H1 (cell line): ENCODE measurements at regions not wholly inside any gene's neighbourhood (a gene's known extent, or its start where the extent isn't known, plus 50 kb on each side); places are given as distances from the start of the nearest gene placed in this dataset.

Experiments used
- ATF3 ChIP-seq: IDR thresholded peaks from 2 replicates; pipeline ENCODE4 v1.6.1; 2011; ENCODE audit warnings: low read depth, mild to moderate bottlenecking, low read length; ENCODE audit not compliant: insufficient read depth
- CHD1 ChIP-seq: IDR thresholded peaks from 2 replicates; pipeline ENCODE4 v1.6.1; 2012; ENCODE audit warnings: low read depth, low read length, improper control_type of control experiment
- KDM5A ChIP-seq: fragments of 200-600 bp; IDR thresholded peaks from 2 replicates; pipeline ENCODE4 v1.7.1; 2012; ENCODE audit warnings: mild to moderate bottlenecking, low read length, inconsistent platforms, mixed read lengths
- PHF8 ChIP-seq: fragments of 200-600 bp; sonication (generic); conservative IDR thresholded peaks from 2 replicates; pipeline ENCODE4 v1.7.1; 2012; ENCODE audit warnings: low read depth, mild to moderate bottlenecking, inconsistent platforms, low read length, moderate library complexity
- RBBP5 ChIP-seq: IDR thresholded peaks from 2 replicates; pipeline ENCODE4 v1.7.1; 2012; ENCODE audit warnings: low read depth, mild to moderate bottlenecking, inconsistent platforms, low read length, moderate library complexity, borderline replicate concordance
- TAF7 ChIP-seq: optimal IDR thresholded peaks from 2 replicates; pipeline ENCODE3; 2011; ENCODE audit warnings: low read depth, mild to moderate bottlenecking, inconsistent platforms, low read length, moderate library complexity, borderline replicate concordance

- TF ChIP-seq TAF7 (no peak), PHF8 (no peak), CHD1 (no peak), KDM5A (no peak), RBBP5 (no peak), ATF3 (no peak)
These were observed 1416.4 kb upstream of the RAG2 start (continued) for GRCh38 chr11:38014405-38014804.
